ENCODE measurements at regions not wholly inside any gene's neighbourhood (a gene's known extent, or its start where the extent isn't known, plus 50 kb on each side); places are given as distances from the start of the nearest gene placed in this dataset.

DNA sequence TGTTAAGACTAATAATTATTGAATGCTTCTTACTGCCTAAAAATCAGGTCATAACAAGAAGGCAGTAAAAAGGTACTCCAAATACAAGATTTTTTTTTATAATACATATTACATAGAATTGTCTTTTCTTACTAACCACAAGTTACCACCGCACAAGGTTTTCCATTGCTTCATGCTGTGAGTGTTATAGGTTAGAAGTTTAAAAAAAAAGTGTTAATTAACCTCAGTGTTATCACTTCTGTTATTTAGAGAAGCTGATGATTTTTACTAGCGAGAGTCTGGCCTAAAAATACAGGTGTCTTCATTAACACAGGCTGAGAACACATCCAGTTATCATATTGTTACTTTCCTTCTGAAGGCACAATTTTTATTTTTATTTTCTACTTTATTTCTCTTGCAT, 1281.9 kb upstream of the CELF2 start:
- no peak for DNase-seq (ENCODE audit: low spot score)
- intact Hi-C loops (cut with DNase I): no loop called here

DNA sequence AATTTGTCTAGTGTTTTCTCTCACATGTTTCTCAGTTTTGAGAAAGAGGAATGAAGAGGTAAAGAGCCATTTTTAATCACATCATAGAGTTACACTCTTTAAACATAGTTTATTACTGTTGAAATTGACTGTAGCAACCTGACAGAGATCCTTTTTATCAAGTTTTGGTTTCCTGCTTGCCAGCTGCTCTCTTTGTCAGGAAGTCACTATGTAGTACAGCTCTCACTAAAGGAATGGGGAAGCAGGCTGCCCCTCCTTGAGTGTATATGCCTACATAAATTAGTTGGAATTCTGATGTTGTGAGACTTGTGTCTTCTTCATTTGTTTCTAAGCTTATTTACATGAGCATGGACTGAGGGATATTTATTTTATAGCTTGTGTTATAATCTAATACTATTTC, 1274.0 kb upstream of the CELF2 start:
- intact Hi-C loops (cut with DNase I): no loop called here
- DNase-seq (ENCODE audit: low spot score): no peak

DNA sequence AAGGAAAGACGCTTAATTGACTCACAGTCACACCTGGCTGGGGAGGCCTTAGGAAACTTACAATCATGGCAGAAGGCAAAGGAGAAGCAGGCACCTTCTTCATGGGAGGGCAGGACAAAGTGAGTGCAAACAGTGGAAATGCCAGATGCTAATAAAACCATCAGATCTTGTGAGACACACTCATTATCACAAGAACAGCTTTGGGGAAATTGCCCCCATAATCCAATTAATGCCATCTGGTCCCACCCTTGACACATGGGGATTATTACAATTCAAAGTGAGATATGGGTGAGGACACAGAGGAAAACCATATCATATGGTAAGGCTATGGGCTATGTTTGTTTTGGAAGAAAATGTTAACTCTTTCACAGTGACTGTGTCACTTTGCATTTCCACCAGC, 1272.5 kb upstream of the CELF2 start:
- intact Hi-C loops (cut with DNase I): no loop called here
- DNase-seq (ENCODE audit: low spot score): no peak

DNA sequence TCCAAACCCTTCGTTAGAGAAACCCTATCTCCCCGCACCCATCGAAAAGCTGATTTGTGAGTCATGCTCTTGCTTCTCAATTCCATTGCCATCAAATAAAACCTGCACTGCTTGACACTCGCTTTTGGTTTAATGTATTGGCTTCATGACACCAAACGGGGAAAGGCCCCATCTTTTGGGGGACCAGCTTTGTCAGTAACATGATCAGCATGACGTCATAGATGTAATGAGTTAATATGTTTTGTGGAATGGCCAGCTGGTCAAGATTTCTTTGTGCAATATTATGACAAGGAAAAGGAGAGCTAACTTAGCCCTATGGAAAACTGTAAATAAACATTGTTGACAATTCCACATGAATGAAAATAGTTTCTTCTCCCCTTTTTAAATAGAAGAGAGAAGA, 1260.5 kb upstream of the CELF2 start:
- no peak for DNase-seq (ENCODE audit: low spot score)
- intact Hi-C loops (cut with DNase I): no loop called here

DNA sequence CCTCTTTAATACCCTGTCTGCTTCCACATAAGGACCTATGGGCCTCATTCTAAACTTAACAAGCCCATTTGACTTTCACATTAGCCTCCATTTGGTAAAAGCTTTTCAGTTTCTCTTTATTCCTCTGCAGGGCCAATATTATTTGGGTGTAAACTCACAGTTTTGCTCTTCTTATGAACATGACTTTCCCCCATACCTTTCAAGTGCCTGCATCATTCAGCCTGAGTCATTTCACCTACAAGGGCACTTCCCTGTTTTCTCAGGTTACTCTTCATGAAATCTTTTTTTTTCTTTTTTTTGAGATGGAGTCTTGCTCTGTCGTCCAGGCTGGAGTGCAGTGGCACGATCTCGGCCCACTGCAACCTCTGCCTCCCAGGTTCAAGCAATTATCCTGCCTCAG, 1258.1 kb upstream of the CELF2 start:
- DNase-seq (ENCODE audit: low spot score): no peak
- intact Hi-C loops (cut with DNase I): no loop called here

DNA sequence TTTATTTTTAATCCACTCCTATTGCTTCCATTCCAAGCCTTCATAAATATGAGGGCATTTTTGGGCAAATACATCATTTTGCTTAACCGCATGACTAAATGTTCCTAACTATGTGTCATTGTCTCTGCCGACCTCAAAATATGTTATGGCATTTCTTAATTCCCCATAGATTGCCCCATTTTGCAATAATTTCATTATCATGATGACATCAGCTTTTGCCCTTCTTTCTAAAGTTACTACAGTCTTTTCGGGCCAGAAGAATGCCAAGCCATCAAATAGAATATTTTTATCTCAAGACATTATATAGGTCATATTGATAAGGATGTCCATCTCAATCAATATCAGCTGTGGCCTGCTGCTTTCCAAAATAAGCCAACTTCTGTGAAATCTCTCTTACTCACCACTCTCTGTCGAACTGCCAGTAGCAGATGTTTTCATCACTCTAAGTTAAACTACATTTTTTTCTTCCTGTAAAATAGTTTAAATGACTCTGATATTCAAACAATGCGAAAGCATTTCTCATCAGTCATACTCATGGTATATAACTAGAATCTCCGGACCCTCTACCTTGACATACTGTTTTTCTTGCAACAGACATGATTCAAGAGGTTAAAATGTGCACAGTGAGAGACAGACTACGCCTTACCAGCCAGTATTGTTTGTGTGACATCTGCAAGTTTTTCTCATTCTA, 1254.6 kb upstream of the CELF2 start:
- DNase-seq (ENCODE audit: low spot score): no peak
- intact Hi-C loops (cut with DNase I): no loop called here

DNA sequence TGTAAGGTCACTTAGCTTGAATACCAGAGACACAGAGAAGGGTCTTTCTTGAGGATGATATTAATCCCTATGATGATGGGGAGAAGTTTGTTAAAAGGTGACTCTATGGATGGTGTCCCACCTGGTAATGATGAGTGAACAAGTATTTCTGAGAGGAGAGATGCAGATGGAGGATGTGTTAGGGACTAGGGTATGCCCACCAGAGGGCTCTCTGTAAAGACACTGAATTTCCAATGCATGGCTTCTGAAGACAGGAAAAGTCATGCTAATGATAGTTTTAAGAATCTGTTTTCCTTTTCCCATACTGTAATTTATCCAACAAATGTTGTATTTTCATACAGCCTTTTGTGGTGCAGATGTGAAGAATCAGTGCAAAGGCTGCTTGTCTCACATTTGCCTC, 1250.9 kb upstream of the CELF2 start:
- DNase-seq (ENCODE audit: low spot score): no peak
- intact Hi-C loops (cut with DNase I): no loop called here

DNA sequence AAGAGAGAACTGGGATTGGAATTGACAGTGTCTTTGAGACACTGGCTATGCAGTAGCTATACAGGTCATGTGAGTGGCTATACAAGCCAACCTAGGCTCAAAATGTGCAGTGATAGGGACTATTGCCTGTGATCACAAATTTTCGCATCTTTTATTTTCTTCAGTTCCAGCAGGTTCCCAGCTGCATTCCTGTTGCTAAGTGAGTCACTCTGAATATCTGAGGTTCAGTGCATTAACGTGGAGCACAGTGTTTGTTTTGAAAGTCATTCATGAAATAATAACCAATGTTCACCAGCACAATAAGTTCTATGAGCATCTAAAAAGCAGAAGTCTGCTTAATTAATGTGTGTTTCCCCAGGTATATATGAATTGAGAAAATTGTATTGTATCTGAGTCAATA, 1236.0 kb upstream of the CELF2 start:
- intact Hi-C loops (cut with DNase I): no loop called here
- no peak for DNase-seq (ENCODE audit: low spot score)

DNA sequence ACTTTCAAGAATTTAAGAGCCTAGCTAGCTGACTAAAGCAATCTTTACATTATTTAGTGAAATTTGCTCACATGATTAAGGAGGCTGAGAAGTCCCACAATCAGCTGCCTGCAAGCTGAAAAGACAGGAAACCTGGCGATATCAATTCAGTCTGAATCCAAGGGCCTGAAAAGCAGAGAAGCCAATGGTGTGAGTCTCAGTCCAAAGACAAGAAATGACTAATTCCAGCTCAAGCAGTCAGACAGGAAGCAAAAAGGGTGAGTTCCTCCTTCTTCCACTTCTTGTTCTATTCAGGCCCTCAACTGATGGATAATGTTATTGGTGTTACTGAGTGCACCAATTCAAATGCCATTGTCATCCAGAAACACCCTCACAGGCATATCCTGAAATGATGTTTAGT, 1231.6 kb upstream of the CELF2 start:
- no peak for DNase-seq (ENCODE audit: low spot score)
- intact Hi-C loops (cut with DNase I): no loop called here

DNA sequence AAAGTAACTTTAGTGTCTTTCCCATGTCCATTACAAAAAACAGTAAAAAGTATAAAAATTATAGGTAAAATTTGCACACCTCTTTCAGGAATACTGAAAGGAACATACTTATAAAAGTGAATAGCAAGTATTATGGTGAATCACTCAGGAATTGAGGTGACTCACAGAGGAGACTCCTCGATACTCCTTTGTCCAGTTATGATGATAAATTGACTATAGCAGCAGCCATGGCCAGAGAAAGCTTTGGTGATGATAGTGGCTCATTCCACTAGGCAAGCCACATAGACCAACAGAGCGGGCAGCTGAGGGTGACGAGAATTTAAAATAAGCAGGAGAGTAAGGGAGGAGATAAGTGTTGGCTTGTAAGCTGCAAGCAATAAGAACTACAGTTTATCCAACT, 1231.1 kb upstream of the CELF2 start:
- DNase-seq (ENCODE audit: low spot score): no peak
- intact Hi-C loops (cut with DNase I): no loop called here

DNA sequence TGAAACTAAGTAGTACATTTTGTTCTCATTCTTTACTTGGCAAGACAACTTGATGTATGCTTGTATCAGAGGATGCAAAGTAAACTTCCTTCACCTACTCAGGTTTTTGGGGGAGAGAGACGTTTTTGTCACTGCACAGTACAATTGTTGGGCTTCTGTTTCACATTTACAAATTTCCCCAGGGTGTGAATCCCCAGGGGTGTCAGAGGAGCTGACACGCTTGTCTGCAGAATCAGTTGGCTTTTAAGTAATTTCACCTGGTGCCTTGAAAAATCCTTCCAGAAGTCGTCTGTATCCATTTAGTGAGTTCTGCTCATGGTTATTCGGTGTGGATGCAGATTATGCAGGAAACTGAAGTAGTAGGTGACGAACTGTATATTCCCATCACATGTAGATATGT, 1227.7 kb upstream of the CELF2 start:
- intact Hi-C loops (cut with DNase I): no loop called here

DNA sequence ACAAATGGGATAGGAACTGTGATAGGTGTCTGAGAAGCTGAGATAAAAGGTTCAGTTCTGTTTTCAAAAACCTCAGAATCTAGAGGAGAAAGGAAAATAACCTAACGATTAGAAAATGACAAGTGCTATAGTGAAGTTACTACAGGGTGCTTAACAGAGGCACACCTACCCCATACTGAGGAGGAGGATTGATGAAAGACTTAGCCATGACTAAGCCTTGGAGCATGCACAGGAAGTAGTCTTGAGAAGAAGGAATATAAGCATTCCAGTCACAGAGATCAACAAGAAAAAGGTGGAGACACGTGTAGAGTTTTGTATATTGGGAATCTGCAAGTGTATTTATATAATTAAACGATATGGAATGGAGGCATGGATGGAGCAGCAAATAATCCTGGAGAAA, 1225.5 kb upstream of the CELF2 start:
- intact Hi-C loops (cut with DNase I): no loop called here
- no peak for DNase-seq (ENCODE audit: low spot score)

More for the DNA sequence above, 1227.7 kb upstream of the CELF2 start:
- DNase-seq (ENCODE audit: low spot score): no peak

DNA sequence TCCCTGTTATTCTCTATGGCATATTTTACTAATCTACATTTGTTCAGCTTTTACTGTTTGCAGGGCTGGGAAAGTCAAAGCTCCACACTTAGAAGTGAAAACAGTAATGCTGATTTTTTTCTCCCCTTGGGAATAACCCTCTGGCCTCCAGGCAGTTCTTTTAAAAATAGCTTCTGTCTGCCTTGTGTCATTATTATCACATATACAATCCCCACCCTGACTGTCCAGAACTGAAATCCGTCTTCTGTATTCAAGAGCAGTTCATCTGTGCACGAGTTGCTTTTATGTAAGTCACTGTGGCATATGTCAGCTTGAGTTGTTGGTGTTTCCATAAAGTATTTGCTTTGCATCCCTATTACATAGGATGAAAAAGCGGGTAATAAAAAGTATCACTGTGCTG, 1221.1 kb upstream of the CELF2 start:
- intact Hi-C loops (cut with DNase I): no loop called here
- DNase-seq (ENCODE audit: low spot score): no peak

DNA sequence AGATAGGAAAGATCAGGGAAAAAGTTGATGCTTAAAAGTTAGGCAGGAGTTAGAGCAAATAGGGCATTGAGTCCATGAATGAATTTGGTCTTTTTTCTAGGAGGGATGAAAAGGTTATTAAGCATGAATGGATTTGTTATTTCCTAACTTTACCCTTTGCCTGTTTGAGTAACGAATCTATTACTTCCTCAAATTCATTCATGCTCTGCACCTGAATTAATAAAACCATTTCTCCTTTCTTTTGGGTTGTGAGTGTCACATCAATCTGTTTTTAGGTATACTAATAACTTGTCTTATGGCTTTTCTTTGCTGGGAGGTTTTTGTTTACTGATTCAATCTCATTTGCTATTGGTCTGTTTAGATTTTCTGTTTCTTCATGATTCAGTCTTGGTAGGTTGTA, 1217.7 kb upstream of the CELF2 start:
- intact Hi-C loops (cut with DNase I): no loop called here
- no peak for DNase-seq (ENCODE audit: low spot score)

DNA sequence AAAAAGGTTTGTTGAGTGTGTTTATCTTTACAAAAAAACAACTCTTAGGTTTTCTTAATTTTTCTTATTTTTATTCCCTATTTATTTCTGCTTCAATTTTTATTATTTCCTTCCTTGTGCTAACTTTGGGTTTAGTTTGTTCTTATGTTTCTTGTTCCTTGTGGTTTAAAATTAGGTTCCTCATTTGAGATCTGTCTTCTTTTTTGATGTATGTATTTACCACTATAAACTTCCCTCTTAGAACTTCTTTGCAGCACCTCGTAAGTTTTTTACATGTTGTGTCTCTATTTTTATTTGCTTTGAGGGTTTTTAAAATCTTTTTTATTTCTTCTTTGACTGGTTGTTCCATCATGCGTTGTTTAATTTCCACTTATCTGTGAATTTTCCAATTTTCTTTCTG, 1217.1 kb upstream of the CELF2 start:
- no peak for DNase-seq (ENCODE audit: low spot score)
- intact Hi-C loops (cut with DNase I): no loop called here

DNA sequence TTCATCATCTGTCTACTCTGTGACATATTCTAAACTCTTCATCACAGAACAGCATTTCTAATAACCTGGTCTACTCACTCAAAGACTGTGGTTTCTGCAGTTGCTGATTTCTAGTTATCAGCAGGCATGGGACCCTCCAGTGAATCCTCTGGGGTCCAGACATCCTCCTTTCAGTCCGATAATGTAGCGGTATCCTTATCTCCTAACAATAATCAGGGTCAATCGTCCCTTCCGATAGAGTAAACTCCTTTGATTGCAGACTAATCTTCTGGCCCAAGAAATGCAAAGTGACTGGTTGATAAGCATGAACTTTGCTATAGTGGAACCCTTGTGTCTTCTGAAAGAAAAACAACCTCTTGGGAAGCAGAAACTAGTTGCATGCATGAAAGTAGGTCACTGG, 1209.8 kb upstream of the CELF2 start:
- intact Hi-C loops (cut with DNase I): no loop called here
- no peak for DNase-seq (ENCODE audit: low spot score)

DNA sequence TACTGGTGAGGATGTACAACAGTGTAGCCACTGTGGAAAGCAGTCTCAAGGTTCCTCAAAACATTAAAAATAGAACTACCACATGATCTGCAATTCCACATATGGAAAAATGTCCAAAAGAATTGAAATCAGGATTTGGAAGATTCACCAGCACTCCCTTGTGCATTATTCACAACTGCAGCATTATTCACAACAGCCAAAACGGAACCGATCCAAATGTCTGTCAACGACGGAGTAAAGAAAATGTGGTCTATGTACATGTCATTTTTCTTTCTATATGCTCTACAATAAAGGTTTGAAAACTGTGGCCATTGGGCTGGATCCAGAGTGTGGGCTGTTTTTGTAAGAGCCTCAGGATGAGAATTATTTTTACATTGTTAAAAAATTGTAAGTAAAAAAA, 1206.1 kb upstream of the CELF2 start:
- intact Hi-C loops (cut with DNase I): no loop called here
- DNase-seq (ENCODE audit: low spot score): no peak

DNA sequence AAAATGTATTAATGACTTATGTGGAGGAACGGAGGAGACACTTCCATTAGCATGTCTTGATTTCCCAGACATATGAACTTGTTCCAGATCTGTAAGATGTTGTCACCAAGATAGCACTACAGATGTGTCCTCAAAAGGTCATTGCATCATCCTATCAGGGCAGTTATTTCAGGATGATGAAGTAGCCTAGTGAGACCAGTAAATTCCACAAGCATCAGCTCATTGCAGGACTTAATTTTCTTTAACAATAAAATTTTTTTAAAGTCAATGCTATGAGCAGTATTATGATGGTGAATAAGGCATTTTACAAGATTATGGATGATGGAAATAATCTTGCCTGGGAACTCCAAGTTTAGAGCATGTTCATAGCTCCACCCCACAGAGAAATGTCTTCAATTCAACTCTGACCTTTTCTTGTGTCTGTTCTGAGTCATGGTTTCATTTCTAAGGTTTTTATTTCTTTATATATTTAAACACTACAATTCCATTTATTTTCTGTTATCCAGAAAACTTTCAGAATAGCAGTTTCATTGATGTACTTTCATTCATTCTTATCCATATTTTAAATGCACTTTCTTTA, 1203.3 kb upstream of the CELF2 start:
- intact Hi-C loops (cut with DNase I): no loop called here
- no peak for DNase-seq (ENCODE audit: low spot score)

DNA sequence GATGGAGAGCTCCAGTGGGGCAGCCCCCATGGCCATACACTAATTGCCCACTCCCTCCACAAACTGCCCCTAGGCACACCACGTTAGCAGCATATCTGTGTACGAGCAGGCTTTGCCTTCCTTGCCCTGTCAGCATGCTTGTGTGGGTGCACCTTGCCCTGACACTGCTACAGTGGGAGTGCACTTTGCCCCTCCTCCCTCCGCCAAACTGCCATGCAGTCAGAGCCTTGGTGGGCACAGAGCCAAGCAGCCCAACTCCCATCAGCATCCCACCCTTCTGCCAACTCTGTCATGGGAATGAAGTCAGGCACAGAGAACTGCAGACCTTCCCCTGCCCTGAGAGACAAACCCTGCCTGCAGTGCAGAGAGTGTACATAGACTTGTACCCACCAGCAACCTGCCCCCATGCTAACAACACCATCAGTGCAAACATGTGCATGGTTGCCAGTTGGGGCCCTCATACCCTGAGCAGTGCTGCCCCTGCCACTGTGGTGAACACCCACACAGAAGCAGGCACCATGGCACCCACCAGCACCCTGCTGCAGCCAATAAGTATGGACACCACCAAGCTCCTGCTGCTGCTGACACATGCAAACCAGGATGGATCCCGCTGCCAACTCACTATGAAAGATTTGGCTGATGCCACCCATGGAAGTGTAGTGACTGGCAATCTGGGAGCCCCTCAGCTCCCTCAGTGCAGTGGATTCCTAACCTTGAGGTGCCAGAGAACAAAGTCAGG, 1197.7 kb upstream of the CELF2 start:
- no peak for DNase-seq (ENCODE audit: low spot score)
- intact Hi-C loops (cut with DNase I): no loop called here

DNA sequence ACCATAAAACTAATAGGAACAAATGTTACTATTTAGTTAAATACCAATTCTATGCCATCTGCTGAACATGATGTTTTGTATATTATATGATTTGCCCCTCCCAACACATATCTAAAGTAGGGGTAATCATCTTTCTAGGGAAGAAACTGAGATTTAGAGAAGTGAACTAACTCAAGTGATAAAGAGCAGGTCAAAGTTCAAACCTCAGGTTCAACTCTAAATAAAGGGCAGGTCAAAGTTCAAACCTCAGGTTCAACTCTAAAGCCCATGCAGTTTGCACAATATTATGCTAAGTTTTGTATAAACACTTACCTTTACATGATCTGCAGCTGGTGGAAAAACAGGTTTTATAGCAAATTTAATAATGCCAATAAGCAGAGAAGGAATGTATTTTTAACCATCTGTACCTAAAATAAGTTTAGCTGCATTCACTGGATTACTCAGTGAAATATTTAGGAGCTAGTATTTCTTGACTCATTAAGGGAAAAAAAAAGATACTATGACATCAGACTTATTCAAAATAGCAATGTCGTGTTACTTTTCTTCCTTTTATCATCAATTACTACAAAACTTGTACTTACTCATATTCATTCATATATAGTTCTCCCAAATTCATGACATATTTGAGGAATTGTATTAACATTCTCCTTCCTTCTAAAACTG, 1194.3 kb upstream of the CELF2 start:
- no peak for DNase-seq (ENCODE audit: low spot score)
- intact Hi-C loops (cut with DNase I): no loop called here

DNA sequence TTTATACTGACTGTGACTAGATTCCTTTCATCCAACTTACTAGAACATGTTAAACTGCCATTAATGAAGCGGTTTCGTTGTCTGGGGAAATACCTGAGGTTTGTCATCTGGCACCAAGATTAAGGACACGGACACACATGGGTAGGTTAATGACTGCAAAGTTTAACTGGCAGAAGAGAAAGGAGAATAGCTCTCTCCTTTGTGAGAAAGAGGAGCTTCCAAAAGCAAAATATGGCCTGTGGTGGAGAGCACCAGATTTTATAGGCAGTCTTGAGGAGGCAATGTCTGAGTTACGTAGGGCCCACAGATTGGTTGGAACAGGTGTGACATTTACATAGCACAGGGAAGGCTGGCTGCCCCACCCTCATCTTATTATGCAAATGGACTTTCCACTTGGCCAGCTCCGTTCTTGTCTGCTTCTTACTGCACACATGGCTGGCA, 1193.0 kb upstream of the CELF2 start:
- intact Hi-C loops (cut with DNase I): no loop called here

More for the DNA sequence above, 1193.0 kb upstream of the CELF2 start:
- no peak for DNase-seq (ENCODE audit: low spot score)

Measured in cardiac septum (tissue), 1 donor.